ENCODE measurements at regions not wholly inside any gene's neighbourhood (a gene's known extent, or its start where the extent isn't known, plus 50 kb on each side); places are given as distances from the start of the nearest gene placed in this dataset.

- TF ChIP-seq POLR2A (IDR thresholded peaks at IDR 0.05) (no peak), CTCF (IDR thresholded peaks at IDR 0.05) (no peak), POLR2AphosphoS5 (IDR thresholded peaks at IDR 0.05) (no peak)
Measured at GRCh38 chr5:98624145-98624880, 149.2 kb upstream of the RGMB start.
